ENCODE measurements at regions not wholly inside any gene's neighbourhood (a gene's known extent, or its start where the extent isn't known, plus 50 kb on each side); places are given as distances from the start of the nearest gene placed in this dataset.

- no peak for TF ChIP-seq REST (tag by site-specific recombination; IDR thresholded peaks at IDR 0.05)
- TF ChIP-seq ZNF416 (tag by site-specific recombination; IDR thresholded peaks at IDR 0.05), result no peak
- TF ChIP-seq ZNF311 (tag by site-specific recombination; IDR thresholded peaks at IDR 0.05; ENCODE audit: borderline replicate concordance), result no peak
- TF ChIP-seq ZNF423 (tag by site-specific recombination; IDR thresholded peaks at IDR 0.05), result no peak
- TF ChIP-seq CTCF (tag by site-specific recombination; IDR thresholded peaks at IDR 0.05), result no peak
- no peak for TF ChIP-seq ZNF324 (tag by site-specific recombination; IDR thresholded peaks at IDR 0.05)
- TF ChIP-seq ZNF776 (tag by site-specific recombination; IDR thresholded peaks at IDR 0.05; ENCODE audit: borderline replicate concordance), result no peak
- TF ChIP-seq ZNF26 (tag by site-specific recombination; IDR thresholded peaks at IDR 0.05), result no peak
- TF ChIP-seq INSM2 (tag by site-specific recombination; IDR thresholded peaks at IDR 0.05), result no peak
- no peak for TF ChIP-seq ZSCAN30 (tag by site-specific recombination; IDR thresholded peaks at IDR 0.05)
- no peak for TF ChIP-seq ELK4 (IDR thresholded peaks at IDR 0.05; ENCODE audit: borderline replicate concordance, low read depth, low read length)
- no peak for TF ChIP-seq ATF2 (tag by site-specific recombination; IDR thresholded peaks at IDR 0.05; ENCODE audit: low read depth)
- no peak for TF ChIP-seq ZNF777 (tag by site-specific recombination; IDR thresholded peaks at IDR 0.05; ENCODE audit: borderline replicate concordance)
- TF ChIP-seq YY2 (tag by site-specific recombination; IDR thresholded peaks at IDR 0.05), result no peak
These were observed 428.4 kb downstream of the TSN start for GRCh38 chr2:122183890-122184289.
